Left renal cortex interstitium (tissue), 4 donors: ENCODE measurements at regions not wholly inside any gene's neighbourhood (a gene's known extent, or its start where the extent isn't known, plus 50 kb on each side); places are given as distances from the start of the nearest gene placed in this dataset.

ENCODE experiments used
- DNase-seq, 4 donors: peaks; one replicate each; pipeline ENCODE4 v3.0.0-alpha.2; 2013; ENCODE audit warnings: low read depth in 4 of 4, low spot score in 2 of 4, missing footprints in 1 of 4

GRCh38 chr6:156334966-156335365, 442.2 kb upstream of the ARID1B start:
- DNase-seq: no peak

- DNase-seq: no peak
Measured at GRCh38 chr6:156319707-156320106, 457.5 kb upstream of the ARID1B start.

GRCh38 chr6:156316583-156317125, 460.5 kb upstream of the ARID1B start:
- DNase-seq: no peak

- DNase-seq: no peak
Measured at GRCh38 chr6:156315146-156315545, 462.0 kb upstream of the ARID1B start.

GRCh38 chr6:156313037-156313436, 464.1 kb upstream of the ARID1B start:
- no peak for DNase-seq

- DNase-seq: no peak
Measured at GRCh38 chr6:156311291-156311690, 465.9 kb upstream of the ARID1B start.

- DNase-seq: no peak
Measured at GRCh38 chr6:156310701-156311100, 466.5 kb upstream of the ARID1B start.

GRCh38 chr6:156309017-156309416, 468.2 kb upstream of the ARID1B start:
- DNase-seq: no peak

- no peak for DNase-seq
Measured at GRCh38 chr6:156308604-156309003, 468.6 kb upstream of the ARID1B start.

- no peak for DNase-seq
Measured at GRCh38 chr6:156306531-156306930, 470.6 kb upstream of the ARID1B start.

GRCh38 chr6:156283091-156283490, 494.1 kb upstream of the ARID1B start:
- DNase-seq: no peak

GRCh38 chr6:156282087-156282486, 495.1 kb upstream of the ARID1B start:
- no peak for DNase-seq

GRCh38 chr6:156281266-156281665, 495.9 kb upstream of the ARID1B start:
- DNase-seq: no peak

- peak in 3 of 4 donors; percentile 31 to 37 (median 35) for DNase-seq
Measured at GRCh38 chr6:156280065-156280464, 497.1 kb upstream of the ARID1B start.

GRCh38 chr6:156279261-156279969, 497.8 kb upstream of the ARID1B start:
- peak in 3 of 4 donors; percentile 22 to 56 (median 37) for DNase-seq

- no peak for DNase-seq
Measured at GRCh38 chr6:156273065-156273711, 504.0 kb upstream of the ARID1B start.

- DNase-seq: no peak
Measured at GRCh38 chr6:156269751-156270369, 507.3 kb upstream of the ARID1B start.

- DNase-seq: no peak
Measured at GRCh38 chr6:156268849-156269248, 508.3 kb upstream of the ARID1B start.

- no peak for DNase-seq
Measured at GRCh38 chr6:156262014-156262413, 515.2 kb upstream of the ARID1B start.

- DNase-seq: no peak
Measured at GRCh38 chr6:156260815-156261214, 516.4 kb upstream of the ARID1B start.

- DNase-seq: no peak
Measured at GRCh38 chr6:156258981-156259380, 518.2 kb upstream of the ARID1B start.

- DNase-seq: no peak
Measured at GRCh38 chr6:156256161-156256560, 521.0 kb upstream of the ARID1B start.
